ENCODE measurements at regions not wholly inside any gene's neighbourhood (a gene's known extent, or its start where the extent isn't known, plus 50 kb on each side); places are given as distances from the start of the nearest gene placed in this dataset.

- DNase-seq, result no peak
Measured at GRCh38 chr10:31754803-31755624, 173.6 kb downstream of the ARHGAP12 start.

GRCh38 chr10:31753681-31754080 lies 174.9 kb downstream of the ARHGAP12 start:
- DNase-seq, result no peak

- DNase-seq, result no peak
Measured at GRCh38 chr10:31752170-31752569, 176.5 kb downstream of the ARHGAP12 start.

- DNase-seq, result no peak
Measured at GRCh38 chr10:31751738-31752080, 176.9 kb downstream of the ARHGAP12 start.

GRCh38 chr10:31751051-31751737 lies 177.4 kb downstream of the ARHGAP12 start:
- DNase-seq, result no peak

GRCh38 chr10:31749981-31750840 lies 178.4 kb downstream of the ARHGAP12 start:
- peak; percentile 83 to 93 for DNase-seq

GRCh38 chr10:31749301-31749700 lies 179.3 kb downstream of the ARHGAP12 start:
- peak; percentile 44 to 84 for DNase-seq

GRCh38 chr10:31745612-31746376 lies 182.8 kb downstream of the ARHGAP12 start:
- DNase-seq, result peak in 1 of 2 experiments; percentile 7

GRCh38 chr10:31744025-31744424 lies 184.6 kb downstream of the ARHGAP12 start:
- DNase-seq, result no peak

- DNase-seq, result no peak
Measured at GRCh38 chr10:31742255-31742654, 186.4 kb downstream of the ARHGAP12 start.

- DNase-seq, result no peak
Measured at GRCh38 chr10:31741473-31741872, 187.2 kb downstream of the ARHGAP12 start.

GRCh38 chr10:31739711-31740110 lies 188.9 kb downstream of the ARHGAP12 start:
- DNase-seq, result no peak

- DNase-seq, result no peak
Measured at GRCh38 chr10:31739146-31739545, 189.5 kb downstream of the ARHGAP12 start.

- no peak for DNase-seq
Measured at GRCh38 chr10:31731711-31732110, 196.9 kb downstream of the ARHGAP12 start.

- no peak for DNase-seq
Measured at GRCh38 chr10:31730776-31731175, 197.9 kb downstream of the ARHGAP12 start.

- DNase-seq, result peak in 1 of 2 experiments; percentile 45
Measured at GRCh38 chr10:31728698-31729224, 199.9 kb downstream of the ARHGAP12 start.

- DNase-seq, result no peak
Measured at GRCh38 chr10:31725436-31725835, 203.2 kb downstream of the ARHGAP12 start.

GRCh38 chr10:31724296-31724695 lies 204.3 kb downstream of the ARHGAP12 start:
- DNase-seq, result no peak

GRCh38 chr10:31723106-31723750 lies 205.4 kb downstream of the ARHGAP12 start:
- DNase-seq, result no peak

GRCh38 chr10:31721096-31721495 lies 207.5 kb downstream of the ARHGAP12 start:
- DNase-seq, result no peak

GRCh38 chr10:31720546-31720945 lies 208.1 kb downstream of the ARHGAP12 start:
- DNase-seq, result no peak

GRCh38 chr10:31709476-31709875 lies 219.2 kb downstream of the ARHGAP12 start:
- no peak for DNase-seq
